HG03159 (cell line): ENCODE measurements at regions not wholly inside any gene's neighbourhood (a gene's known extent, or its start where the extent isn't known, plus 50 kb on each side); places are given as distances from the start of the nearest gene placed in this dataset.

Source experiments
- ATAC-seq: cut with Tn5 transposase; IDR thresholded peaks from one replicate; pipeline ENCODE4 v1.9.1; 2021; ENCODE audit warnings: mild to moderate bottlenecking, moderate library complexity; ENCODE audit not compliant: unreplicated experiment

GRCh38 chr10:112006407-112006806, 177.2 kb downstream of the GPAM start:
- no peak for ATAC-seq

GRCh38 chr10:112006831-112007230, 176.7 kb downstream of the GPAM start:
- no peak for ATAC-seq

- ATAC-seq: no peak
Measured at GRCh38 chr10:112022196-112022595, 161.4 kb downstream of the GPAM start.

- ATAC-seq: no peak
Measured at GRCh38 chr10:112024079-112024478, 159.5 kb downstream of the GPAM start.

- ATAC-seq: no peak
Measured at GRCh38 chr10:112025228-112025627, 158.3 kb downstream of the GPAM start.

- ATAC-seq: no peak
Measured at GRCh38 chr10:112026438-112026837, 157.1 kb downstream of the GPAM start.

- ATAC-seq: no peak
Measured at GRCh38 chr10:112027731-112028280, 155.8 kb downstream of the GPAM start.

GRCh38 chr10:112030431-112030830, 153.1 kb downstream of the GPAM start:
- ATAC-seq: no peak

GRCh38 chr10:112039823-112040222, 143.7 kb downstream of the GPAM start:
- ATAC-seq: no peak

GRCh38 chr10:112040696-112041095, 142.9 kb downstream of the GPAM start:
- ATAC-seq: no peak

- no peak for ATAC-seq
Measured at GRCh38 chr10:112045938-112046337, 137.6 kb downstream of the GPAM start.

GRCh38 chr10:112047674-112048073, 135.9 kb downstream of the GPAM start:
- no peak for ATAC-seq

- no peak for ATAC-seq
Measured at GRCh38 chr10:112052166-112052565, 131.4 kb downstream of the GPAM start.

- ATAC-seq: no peak
Measured at GRCh38 chr10:112053895-112054294, 129.7 kb downstream of the GPAM start.

GRCh38 chr10:112054516-112054915, 129.0 kb downstream of the GPAM start:
- ATAC-seq: no peak

- ATAC-seq: no peak
Measured at GRCh38 chr10:112057072-112057471, 126.5 kb downstream of the GPAM start.

GRCh38 chr10:112059220-112059619, 124.3 kb downstream of the GPAM start:
- no peak for ATAC-seq

GRCh38 chr10:112071596-112072133, 111.9 kb downstream of the GPAM start:
- ATAC-seq: no peak

GRCh38 chr10:112078003-112078402, 105.6 kb downstream of the GPAM start:
- ATAC-seq: no peak

GRCh38 chr10:112080231-112080630, 103.3 kb downstream of the GPAM start:
- no peak for ATAC-seq

GRCh38 chr10:112082120-112082519, 101.4 kb downstream of the GPAM start:
- no peak for ATAC-seq

GRCh38 chr10:112083472-112083871, 100.1 kb downstream of the GPAM start:
- no peak for ATAC-seq

- no peak for ATAC-seq
Measured at GRCh38 chr10:112087953-112088456, 95.6 kb downstream of the GPAM start.
